ENCODE measurements at regions not wholly inside any gene's neighbourhood (a gene's known extent, or its start where the extent isn't known, plus 50 kb on each side); places are given as distances from the start of the nearest gene placed in this dataset.

DNA sequence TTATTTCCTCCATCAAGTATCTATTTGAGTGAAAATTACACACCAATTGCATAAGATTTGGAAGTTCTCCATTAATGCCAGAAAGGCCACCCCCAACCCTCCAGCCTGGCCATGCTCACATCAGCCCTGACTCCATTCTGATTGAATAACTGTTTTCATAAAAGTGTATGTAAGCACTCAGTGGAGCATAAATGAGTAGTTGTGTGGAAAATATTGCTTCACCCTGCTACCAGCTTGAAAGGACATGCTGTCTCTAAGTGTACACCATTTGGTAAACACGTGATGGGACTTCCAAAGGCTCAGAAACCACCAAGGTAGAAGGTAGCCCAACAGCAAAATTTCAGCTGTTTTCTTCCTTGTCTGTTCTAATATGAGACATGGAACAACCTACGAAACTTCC, 393.8 kb downstream of the ZNF385D start:
- ATAC-seq = no peak

GRCh38 chr3:21356402-21356801, 394.6 kb downstream of the ZNF385D start:
- ATAC-seq = no peak

GRCh38 chr3:21345382-21345976, 405.5 kb downstream of the ZNF385D start:
- no peak for ATAC-seq

DNA sequence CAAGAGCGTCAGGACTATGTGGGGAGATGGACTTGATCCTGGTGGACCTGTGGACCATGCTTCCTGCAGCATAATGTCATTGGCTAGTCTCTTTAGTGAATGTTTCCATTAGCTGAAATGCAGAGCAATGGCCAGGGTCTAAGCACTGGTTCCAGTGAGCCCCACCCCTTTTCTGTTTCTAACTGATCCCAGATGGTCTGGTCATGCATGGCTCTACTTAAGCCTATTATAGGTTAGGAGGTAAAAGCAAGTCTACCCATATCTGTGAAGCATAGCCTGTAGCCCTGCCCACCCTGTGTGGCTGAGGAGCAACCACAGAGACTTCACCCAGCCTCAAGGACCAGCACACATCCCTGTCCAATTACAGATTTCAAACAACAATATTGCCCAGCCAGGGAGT, 419.2 kb downstream of the ZNF385D start:
- ATAC-seq = no peak

DNA sequence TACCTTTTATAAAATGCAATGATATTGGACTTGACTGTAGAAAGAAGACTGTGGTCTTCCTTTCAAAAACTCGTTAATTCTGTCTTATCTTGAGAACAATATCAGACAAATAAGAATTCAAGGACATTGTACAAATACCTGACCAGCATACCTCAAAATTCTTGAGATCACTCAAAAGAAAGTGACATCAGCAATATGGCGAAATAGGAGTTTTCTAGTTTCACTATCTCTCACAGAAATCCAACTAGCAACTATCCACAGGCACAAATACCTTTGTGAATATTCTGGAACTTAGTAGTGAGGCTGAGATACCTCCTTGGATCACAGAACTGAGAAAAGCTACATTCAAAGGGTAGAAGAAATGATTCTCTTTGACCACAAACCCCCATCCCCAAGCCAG, 419.7 kb downstream of the ZNF385D start:
- ATAC-seq = no peak

- ATAC-seq = peak; percentile 28 to 48
Measured at GRCh38 chr3:21330293-21330692, 420.7 kb downstream of the ZNF385D start.

DNA sequence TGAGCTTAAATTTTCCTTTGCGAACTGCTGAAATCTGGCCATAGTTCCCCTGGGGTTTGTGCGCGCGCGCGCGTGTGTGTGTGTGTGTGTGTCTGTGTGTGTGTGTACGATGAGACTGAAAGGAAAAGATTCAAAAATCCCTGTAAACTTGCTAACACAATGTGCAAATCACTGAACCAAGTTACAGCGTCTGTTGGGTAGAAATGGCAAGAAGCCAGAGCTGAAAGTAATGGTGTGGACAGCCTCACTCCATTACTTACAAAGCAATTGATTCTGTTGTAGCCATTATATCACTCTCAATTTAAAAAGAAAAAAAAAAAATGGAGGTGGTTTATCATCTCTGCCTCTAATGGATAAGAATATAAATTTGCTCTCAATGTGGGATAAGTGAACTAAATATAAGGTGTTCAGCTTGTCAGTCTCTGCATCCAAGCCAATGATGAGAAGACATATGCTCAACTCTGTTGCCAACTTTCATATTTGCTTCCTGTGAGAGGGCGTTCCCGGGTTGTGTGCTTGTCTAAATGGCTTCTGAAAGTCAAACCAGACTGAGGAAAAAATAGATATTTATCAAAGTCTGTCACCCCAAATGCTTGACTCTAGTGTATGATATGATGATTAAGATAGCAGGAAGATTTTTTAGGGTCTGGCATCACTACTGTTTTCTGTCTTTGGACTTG, 422.2 kb downstream of the ZNF385D start:
- no peak for ATAC-seq

- no peak for ATAC-seq
Measured at GRCh38 chr3:21326704-21327475, 424.1 kb downstream of the ZNF385D start.

DNA sequence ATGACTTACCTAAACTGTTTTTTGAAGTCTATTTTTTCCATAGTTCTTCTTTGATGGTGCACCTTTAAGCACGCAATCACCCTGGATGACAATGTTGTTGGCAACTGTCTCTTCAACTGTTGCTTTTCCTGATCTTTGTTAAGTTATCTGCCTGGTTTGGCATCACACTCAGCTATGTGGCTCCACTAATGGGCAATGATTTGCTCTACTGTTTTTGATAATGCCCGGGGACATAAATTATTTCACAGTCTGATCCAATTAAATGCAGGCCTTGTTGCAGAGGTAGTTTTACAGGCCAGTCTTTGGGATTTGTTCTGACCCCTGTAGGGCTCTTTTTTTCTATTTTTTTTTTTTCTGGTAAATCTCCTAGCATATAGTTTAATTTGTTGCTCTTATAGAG, 436.3 kb downstream of the ZNF385D start:
- ATAC-seq = no peak

GRCh38 chr3:21310891-21311290, 440.1 kb downstream of the ZNF385D start:
- no peak for ATAC-seq

GRCh38 chr3:21310161-21310560, 440.8 kb downstream of the ZNF385D start:
- no peak for ATAC-seq

DNA sequence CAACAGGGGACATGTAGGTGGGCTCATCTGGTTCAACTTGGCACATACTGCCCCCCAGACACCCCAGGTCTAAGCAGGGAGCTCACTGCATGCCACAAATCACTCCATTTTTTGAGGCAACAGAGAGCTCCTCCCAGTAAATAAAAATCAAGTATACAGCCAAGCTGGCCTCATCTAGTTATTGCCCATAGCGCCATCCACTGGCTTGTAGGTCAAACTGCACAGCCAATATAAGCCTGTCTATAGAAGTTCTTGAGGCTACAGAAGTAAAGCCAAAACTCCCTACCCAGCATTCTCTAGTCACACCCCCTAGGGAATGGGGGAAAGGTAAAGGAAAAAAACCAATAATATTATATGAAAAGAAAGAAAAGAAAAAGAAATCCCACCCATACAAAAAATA, 453.7 kb downstream of the ZNF385D start:
- ATAC-seq = no peak

DNA sequence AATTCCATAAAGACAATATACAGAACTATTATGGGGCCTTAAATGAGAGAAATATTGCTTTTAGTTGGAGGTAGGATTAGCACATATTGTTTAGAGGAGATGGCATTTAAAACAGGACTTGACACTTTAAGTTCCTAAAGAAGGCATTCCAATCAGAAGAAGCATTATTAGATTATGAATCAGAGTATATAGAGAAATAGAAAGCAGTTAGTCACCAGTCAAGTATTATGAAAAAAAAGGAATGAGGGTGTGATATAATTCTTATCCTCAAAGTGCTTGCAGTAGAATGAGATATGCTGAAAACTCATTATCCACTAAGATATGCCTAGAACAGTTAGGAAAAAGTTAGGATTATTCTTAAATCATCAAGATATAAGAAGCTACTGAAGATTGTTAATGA, 456.2 kb downstream of the ZNF385D start:
- ATAC-seq = no peak

DNA sequence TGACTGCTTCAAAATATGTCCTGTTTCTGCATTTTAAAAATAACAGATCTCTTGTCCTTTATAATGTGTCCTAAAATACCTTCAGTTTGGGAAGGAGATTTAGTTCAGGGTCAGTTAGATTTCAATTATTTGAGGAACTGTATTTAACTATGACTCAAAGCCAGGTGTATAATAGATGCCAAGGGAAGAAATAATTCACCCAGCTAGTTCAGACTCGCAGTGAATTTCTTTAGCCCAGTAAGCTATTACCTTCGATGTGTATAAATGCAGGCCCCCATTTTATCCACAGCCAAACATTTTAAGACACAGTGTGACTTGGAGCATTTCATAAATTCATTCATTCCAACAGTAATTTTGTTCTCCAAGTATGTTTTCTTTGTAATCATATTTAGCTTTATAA, 458.0 kb downstream of the ZNF385D start:
- ATAC-seq = no peak

DNA sequence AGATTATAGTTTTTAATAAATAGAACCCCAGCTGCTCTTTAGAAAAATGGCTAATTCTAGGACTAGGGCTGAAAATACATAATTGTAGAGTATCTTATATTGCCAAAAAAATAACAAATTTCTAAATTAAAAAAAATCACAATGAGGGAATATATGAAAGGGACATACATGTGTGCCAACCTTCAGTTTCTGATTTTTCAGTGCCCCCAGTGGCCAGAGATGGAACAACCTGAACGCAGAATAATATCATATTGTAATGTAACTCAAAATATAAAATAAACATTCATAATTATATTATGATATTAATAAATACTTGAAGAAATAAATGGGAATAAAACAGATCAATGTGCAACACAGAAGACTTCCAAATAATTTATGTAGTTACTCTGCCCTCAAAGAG, 460.5 kb downstream of the ZNF385D start:
- ATAC-seq = no peak

DNA sequence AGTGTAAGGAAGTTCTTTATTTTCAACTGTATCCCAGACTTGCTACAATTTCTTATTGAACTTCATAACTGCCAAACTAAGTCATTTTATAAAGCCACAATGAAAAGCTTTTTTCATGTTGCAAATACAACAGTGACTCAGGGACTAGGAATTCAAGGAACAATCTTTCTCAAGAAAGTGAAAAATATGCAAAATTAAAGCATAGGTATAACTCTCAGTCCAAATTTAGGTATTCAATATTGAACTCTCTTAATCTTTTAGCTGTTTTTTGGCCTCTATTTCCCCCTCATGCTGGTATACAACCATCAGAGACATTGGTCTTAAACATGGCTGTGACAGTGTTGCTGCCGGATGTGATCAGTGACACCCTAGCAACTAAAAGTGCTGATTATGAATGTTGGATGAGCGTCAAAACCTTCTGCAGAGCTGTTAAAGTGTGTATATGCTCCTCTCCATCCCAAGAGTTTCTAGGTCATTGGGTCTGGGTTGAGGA, 476.9 kb downstream of the ZNF385D start:
- no peak for ATAC-seq

DNA sequence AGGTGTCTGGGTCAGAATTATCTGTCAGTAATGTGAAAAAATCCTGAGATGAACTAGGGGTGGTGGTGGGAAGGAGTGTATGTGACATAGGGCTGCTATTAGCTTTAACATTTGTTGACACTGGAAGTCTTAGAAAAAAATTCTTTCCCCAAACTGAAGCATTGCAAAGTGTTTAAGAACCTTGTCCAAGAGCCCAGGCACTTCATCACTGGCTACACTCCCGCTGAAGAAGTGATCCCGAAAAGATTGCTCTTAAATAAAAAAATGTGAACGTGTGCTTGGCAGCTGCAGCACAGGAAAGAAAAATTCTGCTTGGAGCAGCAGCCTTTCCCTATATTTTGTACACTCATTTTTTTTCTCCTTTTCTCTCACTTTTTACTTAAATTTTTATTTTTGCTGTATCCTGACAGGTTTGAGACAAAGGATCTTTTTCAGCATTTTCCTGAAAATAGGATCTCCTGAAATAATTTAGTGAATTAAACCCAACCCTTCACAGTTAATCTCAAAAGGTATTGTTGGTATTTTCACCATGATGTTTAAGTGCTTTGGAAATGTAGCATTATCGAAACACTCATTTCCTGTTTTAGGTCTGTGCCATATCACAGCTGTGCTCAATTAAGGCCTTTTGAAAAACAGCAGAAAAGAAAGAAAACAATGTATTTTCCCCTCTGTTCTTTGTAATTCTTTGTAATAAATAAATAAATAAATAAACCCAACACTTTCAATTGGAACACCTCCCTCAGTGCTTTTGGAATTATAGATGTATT, 477.6 kb downstream of the ZNF385D start:
- no peak for ATAC-seq

GRCh38 chr3:21271606-21272016, 479.4 kb downstream of the ZNF385D start:
- no peak for ATAC-seq

DNA sequence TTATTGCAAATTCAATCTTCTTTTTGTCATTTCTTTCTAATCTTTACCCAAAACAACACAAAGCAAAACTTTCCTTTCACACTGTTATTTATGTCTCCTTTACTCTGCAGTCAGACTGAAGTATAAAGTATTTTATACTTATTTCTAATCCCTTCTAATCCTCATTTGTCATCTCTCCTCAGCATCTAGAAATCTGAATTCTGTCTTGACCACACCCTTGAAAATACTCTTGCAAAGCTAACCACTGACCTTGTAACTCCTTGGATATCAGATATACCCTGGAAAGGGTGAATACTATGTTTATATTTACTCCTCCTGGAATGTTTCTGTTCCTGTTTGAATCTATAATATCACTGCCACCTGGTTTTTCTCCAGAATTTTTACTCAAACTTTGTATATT, 481.1 kb downstream of the ZNF385D start:
- no peak for ATAC-seq

GRCh38 chr3:21260507-21260906, 490.5 kb downstream of the ZNF385D start:
- ATAC-seq = no peak

- ATAC-seq = no peak
Measured at GRCh38 chr3:21259896-21260295, 491.1 kb downstream of the ZNF385D start.

DNA sequence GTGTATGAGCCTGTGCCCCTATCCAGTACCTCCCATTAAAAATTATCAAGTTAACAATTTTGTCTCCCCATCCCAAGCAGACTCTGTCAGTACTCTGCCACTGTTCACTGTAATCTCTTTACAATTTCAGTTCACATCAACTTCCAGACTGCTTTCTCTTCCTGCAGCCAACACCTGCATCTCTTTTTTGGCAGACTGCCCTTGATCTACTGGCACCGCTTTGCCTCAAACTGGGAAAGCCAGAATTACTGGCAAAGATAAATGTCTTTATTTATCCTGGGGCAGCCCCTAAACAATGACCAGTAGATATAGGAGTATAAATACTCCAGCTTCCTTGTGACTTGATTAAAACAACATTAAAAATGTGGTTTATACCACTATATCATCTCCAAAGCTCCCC, 494.1 kb downstream of the ZNF385D start:
- ATAC-seq = no peak

DNA sequence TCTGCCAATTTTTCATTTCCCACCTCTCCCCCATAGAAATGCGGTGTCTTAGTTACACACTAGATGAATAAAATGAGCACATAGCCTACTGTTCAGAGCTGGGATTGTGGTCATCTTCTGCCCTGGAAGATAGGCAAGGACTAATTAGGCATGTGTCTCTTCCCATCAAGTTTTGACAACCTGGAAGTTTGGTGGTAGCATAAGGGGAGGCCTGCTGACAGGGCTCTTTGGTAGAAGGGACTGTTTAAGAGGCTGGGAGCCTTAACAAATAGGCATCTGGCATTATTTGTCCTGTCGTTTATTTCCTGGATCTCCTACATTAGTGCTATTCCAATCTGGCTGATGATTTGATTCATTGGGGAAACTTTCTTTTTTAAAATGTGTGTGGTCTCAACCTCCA, 512.3 kb downstream of the ZNF385D start:
- no peak for ATAC-seq

Measured in activated CD4-positive, CD25-positive, alpha-beta regulatory T cell treated with anti-CD3 and anti-CD28 coated beads, Interleukin-2, amount 50 U/mL, for 24 hours (primary cell).